ENCODE measurements at regions not wholly inside any gene's neighbourhood (a gene's known extent, or its start where the extent isn't known, plus 50 kb on each side); places are given as distances from the start of the nearest gene placed in this dataset.

DNA sequence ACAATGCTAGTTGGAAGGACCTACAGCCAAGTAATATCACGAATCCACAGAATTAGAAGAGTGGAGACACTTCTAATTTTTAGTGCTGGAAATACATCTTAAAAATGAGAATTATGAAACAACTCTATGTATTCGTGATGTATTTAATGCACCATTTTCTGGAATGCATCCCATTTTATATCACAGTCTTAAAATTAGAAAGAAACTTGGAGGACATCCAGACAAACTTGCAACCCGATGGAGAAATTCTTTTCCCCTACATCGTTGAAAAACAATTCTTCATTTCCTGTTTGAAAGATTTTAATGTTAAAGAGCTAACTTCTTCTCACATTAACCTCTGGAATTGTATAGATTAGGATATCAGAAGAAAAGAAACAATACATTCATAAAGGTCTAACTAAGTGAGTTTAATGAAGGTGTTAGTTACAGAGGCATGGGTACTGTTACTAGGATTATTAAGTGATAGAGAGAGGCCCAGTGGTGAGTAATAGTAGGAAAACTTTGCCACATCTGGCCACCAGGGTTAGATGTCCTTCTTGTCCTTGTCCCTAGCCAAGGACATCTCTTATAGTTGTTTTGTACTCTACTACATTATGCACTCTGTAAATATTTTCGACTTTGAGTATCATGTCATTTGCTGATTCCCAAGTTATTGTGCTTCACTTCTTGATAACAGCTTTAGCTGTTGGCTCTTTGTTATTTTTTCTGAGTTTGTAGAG lies 502.4 kb upstream of the PTCHD4 start:
- TF ChIP-seq, protein P1, sequence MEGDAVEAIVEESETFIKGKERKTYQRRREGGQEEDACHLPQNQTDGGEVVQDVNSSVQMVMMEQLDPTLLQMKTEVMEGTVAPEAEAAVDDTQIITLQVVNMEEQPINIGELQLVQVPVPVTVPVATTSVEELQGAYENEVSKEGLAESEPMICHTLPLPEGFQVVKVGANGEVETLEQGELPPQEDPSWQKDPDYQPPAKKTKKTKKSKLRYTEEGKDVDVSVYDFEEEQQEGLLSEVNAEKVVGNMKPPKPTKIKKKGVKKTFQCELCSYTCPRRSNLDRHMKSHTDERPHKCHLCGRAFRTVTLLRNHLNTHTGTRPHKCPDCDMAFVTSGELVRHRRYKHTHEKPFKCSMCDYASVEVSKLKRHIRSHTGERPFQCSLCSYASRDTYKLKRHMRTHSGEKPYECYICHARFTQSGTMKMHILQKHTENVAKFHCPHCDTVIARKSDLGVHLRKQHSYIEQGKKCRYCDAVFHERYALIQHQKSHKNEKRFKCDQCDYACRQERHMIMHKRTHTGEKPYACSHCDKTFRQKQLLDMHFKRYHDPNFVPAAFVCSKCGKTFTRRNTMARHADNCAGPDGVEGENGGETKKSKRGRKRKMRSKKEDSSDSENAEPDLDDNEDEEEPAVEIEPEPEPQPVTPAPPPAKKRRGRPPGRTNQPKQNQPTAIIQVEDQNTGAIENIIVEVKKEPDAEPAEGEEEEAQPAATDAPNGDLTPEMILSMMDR (IDR thresholded peaks at IDR 0.05) = no peak
- TF ChIP-seq POLR2A (IDR thresholded peaks at IDR 0.05) = no peak

Data from testis (tissue), 2 donors.